Epithelial cell of proximal tubule (primary cell): ENCODE measurements at regions not wholly inside any gene's neighbourhood (a gene's known extent, or its start where the extent isn't known, plus 50 kb on each side); places are given as distances from the start of the nearest gene placed in this dataset.

Experiments used
- DNase-seq: peaks from one replicate; pipeline ENCODE4 v3.0.0-alpha.2; 2011; ENCODE audit warnings: low read depth
- H3K4me3 ChIP-seq: 2 replicates; pipeline ENCODE4 v1.5.1; 2011; ENCODE audit warnings: low read depth, mild to moderate bottlenecking, low read length
- CTCF ChIP-seq: conservative IDR thresholded peaks from 2 replicates; pipeline ENCODE4 v1.5.1; 2012; ENCODE audit warnings: low read depth, mild to moderate bottlenecking, low read length

DNA sequence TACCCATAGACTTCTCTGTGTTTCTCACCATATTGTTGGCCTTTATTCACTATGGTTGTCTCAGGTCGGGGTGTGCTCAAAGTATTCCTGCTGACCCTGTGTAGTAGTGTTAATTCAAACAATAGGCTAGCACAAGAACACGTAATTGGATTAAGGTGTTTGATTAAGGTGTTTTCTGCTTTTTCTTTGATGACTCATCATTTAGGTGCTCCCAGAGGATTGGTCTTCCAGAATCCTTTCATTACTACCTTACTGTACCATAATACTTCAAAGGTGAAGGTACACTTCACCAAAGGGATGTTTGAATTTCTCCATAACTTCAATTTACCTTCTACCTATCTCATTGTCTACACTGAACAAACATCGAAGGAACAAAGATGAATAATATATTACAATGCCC is 121.7 kb upstream of the CCDC160 start:
- H3K4me3 ChIP-seq = no peak overlapping the region
- TF ChIP-seq CTCF = no peak

GRCh38 chrX:134137341-134137740 is 99.6 kb upstream of the CCDC160 start:
- H3K4me3 ChIP-seq = no peak overlapping the region
- no peak for DNase-seq

More for the DNA sequence above, 121.7 kb upstream of the CCDC160 start:
- DNase-seq = no peak

DNA sequence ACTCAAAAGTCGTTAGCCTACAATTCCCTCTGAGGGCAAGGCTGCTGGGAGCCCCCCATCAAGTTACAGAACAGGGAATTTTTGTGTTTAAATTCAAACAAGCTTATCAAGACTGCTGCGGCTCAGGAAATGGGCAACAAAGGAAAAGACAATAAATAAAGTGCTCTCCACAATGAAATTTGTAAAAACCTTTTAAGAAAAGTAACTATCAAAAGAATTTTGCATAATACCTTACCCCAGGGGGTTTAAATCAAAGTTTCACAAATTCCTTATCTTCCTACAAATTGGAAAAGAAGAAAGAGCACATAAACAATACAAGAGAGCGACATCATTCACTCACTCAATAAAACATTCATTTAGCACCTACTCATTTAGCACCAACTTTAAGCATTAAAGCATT is 97.9 kb upstream of the CCDC160 start:
- no peak for DNase-seq
- TF ChIP-seq CTCF = no peak
- no peak overlapping the region for H3K4me3 ChIP-seq

More at GRCh38 chrX:134137341-134137740, 99.6 kb upstream of the CCDC160 start:
- TF ChIP-seq CTCF = no peak

- H3K4me3 ChIP-seq = no peak overlapping the region
- no peak for DNase-seq
- peak; percentile 45 for TF ChIP-seq CTCF
These were observed 92.8 kb upstream of the CCDC160 start for GRCh38 chrX:134144231-134144630.

GRCh38 chrX:134146493-134146892 is 90.5 kb upstream of the CCDC160 start:
- TF ChIP-seq CTCF = no peak
- DNase-seq = no peak

GRCh38 chrX:134148172-134148692 is 88.8 kb upstream of the CCDC160 start:
- no peak for TF ChIP-seq CTCF
- peak overlapping the region; percentile 6 for H3K4me3 ChIP-seq
- DNase-seq = no peak

More at GRCh38 chrX:134146493-134146892, 90.5 kb upstream of the CCDC160 start:
- H3K4me3 ChIP-seq = no peak overlapping the region

- no peak for TF ChIP-seq CTCF
- DNase-seq = no peak
These were observed 78.0 kb upstream of the CCDC160 start for GRCh38 chrX:134158821-134159512.

More at GRCh38 chrX:134158821-134159512, 78.0 kb upstream of the CCDC160 start:
- no peak overlapping the region for H3K4me3 ChIP-seq
